DOHH2 (cell line): ENCODE measurements at regions not wholly inside any gene's neighbourhood (a gene's known extent, or its start where the extent isn't known, plus 50 kb on each side); places are given as distances from the start of the nearest gene placed in this dataset.

Source experiments
- H3F3A ChIP-seq: fragments of 200-600 bp; sonication (generic), shearing (Covaris generic); 2 replicates; pipeline ENCODE4 v1.6.0; 2016; ENCODE audit warnings: antibody characterized with exemption, mild to moderate bottlenecking; ENCODE audit not compliant: control insufficient read depth, insufficient read depth
- H3K27ac ChIP-seq: fragments of 200-600 bp; sonication (generic); 2 replicates; pipeline ENCODE4 v1.5.1; 2014; ENCODE audit warnings: low read depth, mild to moderate bottlenecking, low read length, moderate library complexity
- H3K27me3 ChIP-seq: fragments of 200-600 bp; sonication (generic); 2 replicates; pipeline ENCODE4 v1.6.1; 2014; ENCODE audit warnings: mild to moderate bottlenecking, low read length, mixed read lengths; ENCODE audit not compliant: control insufficient read depth
- H3K36me3 ChIP-seq: fragments of 200-600 bp; sonication (generic); 2 replicates; pipeline ENCODE4 v1.6.1; 2014; ENCODE audit warnings: mild to moderate bottlenecking, low read length, moderate library complexity, mixed read lengths; ENCODE audit not compliant: control insufficient read depth
- H3K4me1 ChIP-seq: fragments of 200-600 bp; sonication (generic); 2 replicates; pipeline ENCODE4 v1.6.1; 2014; ENCODE audit warnings: mild to moderate bottlenecking, low read length, mixed read lengths; ENCODE audit not compliant: control insufficient read depth
- H3K4me2 ChIP-seq: fragments of 200-600 bp; sonication (generic); 2 replicates; pipeline ENCODE4 v1.6.0; 2014; ENCODE audit warnings: mild to moderate bottlenecking, low read length, moderate library complexity
- H3K4me3 ChIP-seq: fragments of 200-600 bp; sonication (generic); 2 replicates; pipeline ENCODE4 v1.5.1; 2014; ENCODE audit warnings: mild to moderate bottlenecking, low read length, mixed read lengths
- H3K79me2 ChIP-seq: fragments of 200-600 bp; sonication (generic); 2 replicates; pipeline ENCODE4 v1.6.1; 2014; ENCODE audit warnings: mild to moderate bottlenecking, low read length, mixed read lengths; ENCODE audit not compliant: control insufficient read depth
- H3K9me2 ChIP-seq: fragments of 200-600 bp; sonication (generic); replicated peaks from 2 replicates; pipeline ENCODE4 v1.6.1; 2014; ENCODE audit warnings: mild to moderate bottlenecking, low read length, mixed read lengths; ENCODE audit not compliant: control insufficient read depth
- H3K9me3 ChIP-seq: fragments of 200-600 bp; sonication (generic); 2 replicates; pipeline ENCODE4 v1.6.1; 2014; ENCODE audit warnings: antibody characterized with exemption, low read length, mixed read lengths; ENCODE audit not compliant: control insufficient read depth, insufficient read depth
- H4K20me1 ChIP-seq: fragments of 200-600 bp; sonication (generic); 2 replicates; pipeline ENCODE4 v1.6.0; 2014; ENCODE audit warnings: low read depth, mild to moderate bottlenecking, antibody characterized with exemption, low read length, moderate library complexity; ENCODE audit not compliant: control insufficient read depth, insufficient read depth
- EZH2phosphoT487 ChIP-seq: fragments of 200-600 bp; sonication (generic); IDR thresholded peaks from 2 replicates; pipeline ENCODE4 v1.6.1; 2017; ENCODE audit warnings: borderline replicate concordance, mild to moderate bottlenecking, antibody characterized with exemption, low read length, moderate library complexity, mixed read lengths
- TF ChIP-seq, protein P1 (sequence below): fragments of 200-600 bp; sonication (generic); IDR thresholded peaks from one replicate; pipeline ENCODE4 v1.5.1; 2014; ENCODE audit warnings: antibody characterized with exemption, mild to moderate bottlenecking, low read depth, low read length; ENCODE audit not compliant: poor library complexity, severe bottlenecking

DNA sequence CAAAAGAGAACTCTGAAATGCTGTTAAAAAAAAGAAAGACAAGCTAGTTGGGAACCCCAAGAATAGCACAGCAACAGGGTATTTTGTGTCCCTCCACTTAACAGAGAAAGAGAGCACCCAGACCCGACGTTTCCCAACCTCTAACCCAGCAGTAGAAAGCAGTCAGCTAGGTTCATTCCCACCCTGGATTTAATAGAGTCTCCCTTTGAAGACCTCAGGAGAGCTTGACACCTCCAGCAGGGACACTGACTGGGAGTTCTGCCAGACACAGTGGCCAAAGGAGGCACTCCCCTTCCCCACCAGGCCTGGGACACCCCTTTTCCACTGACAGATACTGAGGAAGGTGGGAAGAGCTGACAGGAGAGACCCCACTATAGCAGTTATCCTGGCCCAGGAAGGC, 337.5 kb upstream of the MSX2 start:
- Histone ChIP-seq H3K27me3 (0 out of 2 replicates have a peak, but pooled peaks cover 2% of the 10 kb centered on the region), H4K20me1 (no peaks in the 10 kb centered on the region), H3K4me1 (no peaks in the 10 kb centered on the region), H3K36me3 (no peaks in the 10 kb centered on the region), H3F3A (no peaks in the 10 kb centered on the region), H3K9me3 (no peaks in the 10 kb centered on the region), H3K4me2 (no peak overlapping the region), H3K79me2 (no peaks in the 10 kb centered on the region), H3K4me3 (no peak overlapping the region), H3K9me2 (no peaks in the 10 kb centered on the region), H3K27ac (no peak overlapping the region)
- TF ChIP-seq EZH2phosphoT487, result no peak
- TF ChIP-seq, protein P1, sequence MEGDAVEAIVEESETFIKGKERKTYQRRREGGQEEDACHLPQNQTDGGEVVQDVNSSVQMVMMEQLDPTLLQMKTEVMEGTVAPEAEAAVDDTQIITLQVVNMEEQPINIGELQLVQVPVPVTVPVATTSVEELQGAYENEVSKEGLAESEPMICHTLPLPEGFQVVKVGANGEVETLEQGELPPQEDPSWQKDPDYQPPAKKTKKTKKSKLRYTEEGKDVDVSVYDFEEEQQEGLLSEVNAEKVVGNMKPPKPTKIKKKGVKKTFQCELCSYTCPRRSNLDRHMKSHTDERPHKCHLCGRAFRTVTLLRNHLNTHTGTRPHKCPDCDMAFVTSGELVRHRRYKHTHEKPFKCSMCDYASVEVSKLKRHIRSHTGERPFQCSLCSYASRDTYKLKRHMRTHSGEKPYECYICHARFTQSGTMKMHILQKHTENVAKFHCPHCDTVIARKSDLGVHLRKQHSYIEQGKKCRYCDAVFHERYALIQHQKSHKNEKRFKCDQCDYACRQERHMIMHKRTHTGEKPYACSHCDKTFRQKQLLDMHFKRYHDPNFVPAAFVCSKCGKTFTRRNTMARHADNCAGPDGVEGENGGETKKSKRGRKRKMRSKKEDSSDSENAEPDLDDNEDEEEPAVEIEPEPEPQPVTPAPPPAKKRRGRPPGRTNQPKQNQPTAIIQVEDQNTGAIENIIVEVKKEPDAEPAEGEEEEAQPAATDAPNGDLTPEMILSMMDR, result no peak

DNA sequence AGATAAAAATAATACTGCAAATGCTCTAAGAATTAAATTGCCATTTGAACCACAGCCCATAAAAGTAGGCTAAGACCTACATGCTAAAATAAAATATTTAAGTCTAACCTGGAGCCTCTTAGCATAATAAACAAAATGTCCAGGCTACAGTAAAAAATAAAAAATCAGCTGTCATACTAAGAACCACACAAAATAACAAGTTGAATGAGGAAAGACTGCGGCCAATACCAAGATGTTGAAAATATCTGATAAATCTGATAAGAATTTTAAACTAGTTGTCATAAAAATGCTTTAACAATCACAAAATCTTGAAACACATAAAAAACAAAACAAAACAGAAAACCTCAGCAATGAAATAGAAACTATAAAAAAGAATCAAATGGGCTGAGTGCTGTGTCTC, 336.9 kb upstream of the MSX2 start:
- H3K79me2 ChIP-seq, result no peaks in the 10 kb centered on the region
- H3K4me2 ChIP-seq, result no peak overlapping the region
- H3K27ac ChIP-seq, result no peak overlapping the region
- H3K27me3 ChIP-seq, result 0 out of 2 replicates have a peak, but pooled peaks cover 2% of the 10 kb centered on the region
- H3K9me2 ChIP-seq, result no peaks in the 10 kb centered on the region
- no peaks in the 10 kb centered on the region for H3K36me3 ChIP-seq
- H4K20me1 ChIP-seq, result no peaks in the 10 kb centered on the region
- no peaks in the 10 kb centered on the region for H3K9me3 ChIP-seq
- no peak overlapping the region for H3K4me3 ChIP-seq
- TF ChIP-seq EZH2phosphoT487, result no peak
- TF ChIP-seq, protein P1, result no peak
- no peaks in the 10 kb centered on the region for H3K4me1 ChIP-seq
- H3F3A ChIP-seq, result no peaks in the 10 kb centered on the region

- H3K9me2 ChIP-seq, result no peaks in the 10 kb centered on the region
- H3K36me3 ChIP-seq, result no peaks in the 10 kb centered on the region
- H3K4me2 ChIP-seq, result no peak overlapping the region
- TF ChIP-seq EZH2phosphoT487, result no peak
- TF ChIP-seq, protein P1, result no peak
- no peaks in the 10 kb centered on the region for H3K4me1 ChIP-seq
- H3F3A ChIP-seq, result no peaks in the 10 kb centered on the region
- H4K20me1 ChIP-seq, result no peaks in the 10 kb centered on the region
- H3K27ac ChIP-seq, result no peak overlapping the region
- H3K79me2 ChIP-seq, result no peaks in the 10 kb centered on the region
- H3K9me3 ChIP-seq, result no peaks in the 10 kb centered on the region
- H3K4me3 ChIP-seq, result no peak overlapping the region
- H3K27me3 ChIP-seq, result no peaks in the 10 kb centered on the region
Measured at GRCh38 chr5:174392892-174393291, 331.5 kb upstream of the MSX2 start.

DNA sequence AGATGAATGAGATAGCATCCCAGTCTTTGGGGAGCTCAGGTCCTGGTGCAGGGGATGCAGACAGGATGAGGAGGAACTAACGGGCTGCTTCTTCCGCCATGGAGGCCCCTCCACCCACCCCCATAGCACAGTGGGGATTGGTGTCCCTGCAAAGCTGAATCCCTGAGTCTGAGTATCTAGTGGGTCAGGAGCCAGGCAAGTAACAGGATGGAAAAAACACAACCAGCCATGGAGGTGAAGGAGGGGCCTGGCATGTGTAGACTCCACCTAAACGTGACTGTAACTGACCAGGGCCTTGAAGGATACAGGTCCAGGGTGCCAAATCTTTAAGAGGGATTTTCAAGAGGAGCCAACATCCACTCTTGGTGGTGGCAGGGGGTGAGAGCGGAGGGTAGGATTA, 327.8 kb upstream of the MSX2 start:
- H3K4me1 ChIP-seq, result no peaks in the 10 kb centered on the region
- no peaks in the 10 kb centered on the region for H3K79me2 ChIP-seq
- H3K27me3 ChIP-seq, result no peaks in the 10 kb centered on the region
- no peaks in the 10 kb centered on the region for H3F3A ChIP-seq
- no peak overlapping the region for H3K4me2 ChIP-seq
- no peaks in the 10 kb centered on the region for H3K36me3 ChIP-seq
- H3K9me3 ChIP-seq, result no peaks in the 10 kb centered on the region
- H3K4me3 ChIP-seq, result no peak overlapping the region
- no peaks in the 10 kb centered on the region for H4K20me1 ChIP-seq
- no peaks in the 10 kb centered on the region for H3K9me2 ChIP-seq
- TF ChIP-seq, protein P1, result no peak
- no peak for TF ChIP-seq EZH2phosphoT487
- H3K27ac ChIP-seq, result no peak overlapping the region
